IMR-90 (cell line): ENCODE measurements at regions not wholly inside any gene's neighbourhood (a gene's known extent, or its start where the extent isn't known, plus 50 kb on each side); places are given as distances from the start of the nearest gene placed in this dataset.

Source experiments
- BHLHE40 ChIP-seq: fragments of 150-350 bp; IDR thresholded peaks from 2 replicates; pipeline ENCODE4 v1.6.1; 2016; ENCODE audit warnings: mild to moderate bottlenecking, low read depth, low read length
- CEBPB ChIP-seq: IDR thresholded peaks from 2 replicates; pipeline ENCODE4 v1.6.1; 2012; ENCODE audit warnings: low read depth, low read length, improper control_type of control experiment
- MAZ ChIP-seq: IDR thresholded peaks from 2 replicates; pipeline ENCODE4 v1.6.1; 2012; ENCODE audit warnings: low read depth, mild to moderate bottlenecking, low read length, improper control_type of control experiment, moderate library complexity, borderline replicate concordance
- MXI1 ChIP-seq: IDR thresholded peaks from 2 replicates; pipeline ENCODE4 v1.6.1; 2012; ENCODE audit warnings: low read depth, mild to moderate bottlenecking, low read length, moderate library complexity, borderline replicate concordance
- POLR2A ChIP-seq: IDR thresholded peaks from 2 replicates; pipeline ENCODE4 v1.6.1; 2012; ENCODE audit warnings: mild to moderate bottlenecking, low read depth, low read length
- RAD21 ChIP-seq: IDR thresholded peaks from 2 replicates; pipeline ENCODE4 v1.6.1; 2012; ENCODE audit warnings: low read length, improper control_type of control experiment
- RCOR1 ChIP-seq: IDR thresholded peaks from 2 replicates; pipeline ENCODE4 v1.6.1; 2012; ENCODE audit warnings: mild to moderate bottlenecking, low read length, improper control_type of control experiment; ENCODE audit not compliant: insufficient replicate concordance
- TF ChIP-seq, protein P1 (sequence below): conservative IDR thresholded peaks from 2 replicates; pipeline ENCODE4 v1.5.1; 2012; ENCODE audit warnings: mild to moderate bottlenecking, low read depth, low read length, improper control_type of control experiment
- TF ChIP-seq, protein P2 (sequence below): fragments of 150-350 bp; IDR thresholded peaks from 2 replicates; pipeline ENCODE4 v1.6.1; 2017; ENCODE audit warnings: mild to moderate bottlenecking, antibody characterized with exemption, low read length, low read depth
- TF ChIP-seq, protein P3 (sequence below): fragments of 150-350 bp; IDR thresholded peaks from 2 replicates; pipeline ENCODE4 v1.6.1; 2016; ENCODE audit warnings: low read depth, mild to moderate bottlenecking, low read length, moderate library complexity, borderline replicate concordance

DNA sequence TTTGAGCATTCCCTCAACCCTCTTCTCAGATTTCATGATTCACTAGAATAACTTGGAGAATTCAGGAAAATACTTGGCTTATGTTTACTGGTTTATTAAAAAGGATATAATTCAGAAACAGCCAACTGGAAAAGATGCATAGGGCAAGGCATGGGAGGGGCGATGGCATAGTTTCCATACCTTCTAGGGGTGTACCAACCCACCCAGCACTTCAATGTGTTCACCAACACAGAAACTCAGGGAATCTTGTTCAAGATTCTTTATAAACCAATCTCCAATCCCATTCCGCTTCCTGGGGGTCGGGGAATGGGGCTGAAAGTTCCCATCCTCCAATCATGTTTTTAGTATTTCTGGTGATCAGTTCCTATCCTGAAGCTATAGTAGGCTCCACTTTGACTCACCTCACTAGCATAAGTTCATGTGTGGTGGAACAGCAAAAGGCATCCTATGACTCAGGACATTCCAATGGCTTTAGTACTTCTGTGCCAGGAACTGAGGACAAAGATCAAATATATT lies 164.4 kb downstream of the SIM1 start:
- TF ChIP-seq, protein P1, sequence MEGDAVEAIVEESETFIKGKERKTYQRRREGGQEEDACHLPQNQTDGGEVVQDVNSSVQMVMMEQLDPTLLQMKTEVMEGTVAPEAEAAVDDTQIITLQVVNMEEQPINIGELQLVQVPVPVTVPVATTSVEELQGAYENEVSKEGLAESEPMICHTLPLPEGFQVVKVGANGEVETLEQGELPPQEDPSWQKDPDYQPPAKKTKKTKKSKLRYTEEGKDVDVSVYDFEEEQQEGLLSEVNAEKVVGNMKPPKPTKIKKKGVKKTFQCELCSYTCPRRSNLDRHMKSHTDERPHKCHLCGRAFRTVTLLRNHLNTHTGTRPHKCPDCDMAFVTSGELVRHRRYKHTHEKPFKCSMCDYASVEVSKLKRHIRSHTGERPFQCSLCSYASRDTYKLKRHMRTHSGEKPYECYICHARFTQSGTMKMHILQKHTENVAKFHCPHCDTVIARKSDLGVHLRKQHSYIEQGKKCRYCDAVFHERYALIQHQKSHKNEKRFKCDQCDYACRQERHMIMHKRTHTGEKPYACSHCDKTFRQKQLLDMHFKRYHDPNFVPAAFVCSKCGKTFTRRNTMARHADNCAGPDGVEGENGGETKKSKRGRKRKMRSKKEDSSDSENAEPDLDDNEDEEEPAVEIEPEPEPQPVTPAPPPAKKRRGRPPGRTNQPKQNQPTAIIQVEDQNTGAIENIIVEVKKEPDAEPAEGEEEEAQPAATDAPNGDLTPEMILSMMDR = no peak
- TF ChIP-seq POLR2A = no peak
- TF ChIP-seq BHLHE40 = no peak
- no peak for TF ChIP-seq RAD21
- no peak for TF ChIP-seq MAZ
- TF ChIP-seq, protein P2, sequence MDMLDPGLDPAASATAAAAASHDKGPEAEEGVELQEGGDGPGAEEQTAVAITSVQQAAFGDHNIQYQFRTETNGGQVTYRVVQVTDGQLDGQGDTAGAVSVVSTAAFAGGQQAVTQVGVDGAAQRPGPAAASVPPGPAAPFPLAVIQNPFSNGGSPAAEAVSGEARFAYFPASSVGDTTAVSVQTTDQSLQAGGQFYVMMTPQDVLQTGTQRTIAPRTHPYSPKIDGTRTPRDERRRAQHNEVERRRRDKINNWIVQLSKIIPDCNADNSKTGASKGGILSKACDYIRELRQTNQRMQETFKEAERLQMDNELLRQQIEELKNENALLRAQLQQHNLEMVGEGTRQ = no peak
- no peak for TF ChIP-seq CEBPB
- no peak for TF ChIP-seq RCOR1
- TF ChIP-seq MXI1 = no peak
- TF ChIP-seq, protein P3, sequence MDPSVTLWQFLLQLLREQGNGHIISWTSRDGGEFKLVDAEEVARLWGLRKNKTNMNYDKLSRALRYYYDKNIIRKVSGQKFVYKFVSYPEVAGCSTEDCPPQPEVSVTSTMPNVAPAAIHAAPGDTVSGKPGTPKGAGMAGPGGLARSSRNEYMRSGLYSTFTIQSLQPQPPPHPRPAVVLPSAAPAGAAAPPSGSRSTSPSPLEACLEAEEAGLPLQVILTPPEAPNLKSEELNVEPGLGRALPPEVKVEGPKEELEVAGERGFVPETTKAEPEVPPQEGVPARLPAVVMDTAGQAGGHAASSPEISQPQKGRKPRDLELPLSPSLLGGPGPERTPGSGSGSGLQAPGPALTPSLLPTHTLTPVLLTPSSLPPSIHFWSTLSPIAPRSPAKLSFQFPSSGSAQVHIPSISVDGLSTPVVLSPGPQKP = no peak
